Ishikawa (cell line): ENCODE measurements at regions not wholly inside any gene's neighbourhood (a gene's known extent, or its start where the extent isn't known, plus 50 kb on each side); places are given as distances from the start of the nearest gene placed in this dataset.

ENCODE experiments used
- CEBPB ChIP-seq: IDR thresholded peaks from 2 replicates; pipeline ENCODE4 v1.6.1; 2012
- CREB1 ChIP-seq: IDR thresholded peaks from 2 replicates; pipeline ENCODE4 v1.6.1; 2012; ENCODE audit warnings: low read depth
- EGR1 ChIP-seq: IDR thresholded peaks from 2 replicates; pipeline ENCODE4 v1.6.1; 2012
- EP300 ChIP-seq: IDR thresholded peaks from 2 replicates; pipeline ENCODE4 v1.6.1; 2012; ENCODE audit warnings: borderline replicate concordance
- FOXM1 ChIP-seq: IDR thresholded peaks from 2 replicates; pipeline ENCODE4 v1.6.1; 2012; ENCODE audit warnings: low read depth, borderline replicate concordance
- MAX ChIP-seq: IDR thresholded peaks from 2 replicates; pipeline ENCODE4 v1.6.1; 2012
- NFIC ChIP-seq: IDR thresholded peaks from 2 replicates; pipeline ENCODE4 v1.6.1; 2012
- RAD21 ChIP-seq: IDR thresholded peaks from 2 replicates; pipeline ENCODE4 v1.6.1; 2012; ENCODE audit warnings: low read depth
- REST ChIP-seq: IDR thresholded peaks from 2 replicates; pipeline ENCODE4 v1.6.1; 2012; ENCODE audit warnings: low read depth, mild to moderate bottlenecking
- TAF1 ChIP-seq: IDR thresholded peaks from 2 replicates; pipeline ENCODE4 v1.6.1; 2012; ENCODE audit warnings: low read depth, mild to moderate bottlenecking
- TCF12 ChIP-seq: IDR thresholded peaks from 2 replicates; pipeline ENCODE4 v1.6.1; 2012; ENCODE audit warnings: low read depth
- TEAD4 ChIP-seq: IDR thresholded peaks from 2 replicates; pipeline ENCODE4 v1.6.1; 2012
- USF1 ChIP-seq: IDR thresholded peaks from 2 replicates; pipeline ENCODE4 v1.6.1; 2012
- YY1 ChIP-seq: IDR thresholded peaks from 2 replicates; pipeline ENCODE4 v1.6.1; 2012; ENCODE audit warnings: low read depth
- ZBTB7A ChIP-seq: IDR thresholded peaks from 2 replicates; pipeline ENCODE4 v1.6.1; 2012; ENCODE audit warnings: low read depth

- no peak for TF ChIP-seq NFIC
- no peak for TF ChIP-seq TEAD4
- no peak for TF ChIP-seq EP300
- TF ChIP-seq USF1, result no peak
- TF ChIP-seq MAX, result no peak
- no peak for TF ChIP-seq CEBPB
- no peak for TF ChIP-seq RAD21
- no peak for TF ChIP-seq YY1
- TF ChIP-seq CREB1, result no peak
- no peak for TF ChIP-seq EGR1
- TF ChIP-seq TCF12, result no peak
- no peak for TF ChIP-seq ZBTB7A
- TF ChIP-seq TAF1, result no peak
- no peak for TF ChIP-seq FOXM1
- no peak for TF ChIP-seq REST
These were observed 139.3 kb downstream of the MYCN start for GRCh38 chr2:16079637-16080036.

GRCh38 chr2:16077601-16078000, 137.3 kb downstream of the MYCN start:
- TF ChIP-seq USF1 (no peak), RAD21 (no peak), ZBTB7A (no peak), FOXM1 (no peak), MAX (no peak), EGR1 (no peak), CREB1 (no peak), EP300 (no peak), NFIC (no peak), REST (no peak), CEBPB (no peak), TEAD4 (no peak), TAF1 (no peak), TCF12 (no peak), YY1 (no peak)

- TF ChIP-seq TAF1 (no peak), TCF12 (no peak), RAD21 (no peak), YY1 (no peak)
These were observed 136.6 kb downstream of the MYCN start for GRCh38 chr2:16076911-16077310.

GRCh38 chr2:16075045-16076012, 135.0 kb downstream of the MYCN start:
- TF ChIP-seq TCF12, result no peak
- no peak for TF ChIP-seq NFIC
- no peak for TF ChIP-seq USF1
- no peak for TF ChIP-seq ZBTB7A
- TF ChIP-seq RAD21, result no peak
- no peak for TF ChIP-seq FOXM1
- TF ChIP-seq YY1, result no peak
- no peak for TF ChIP-seq TAF1
- no peak for TF ChIP-seq TEAD4
- TF ChIP-seq EGR1, result no peak
- no peak for TF ChIP-seq MAX
- no peak for TF ChIP-seq CREB1
- TF ChIP-seq REST, result no peak
- TF ChIP-seq CEBPB, result no peak
- TF ChIP-seq EP300, result no peak
